ENCODE measurements at regions not wholly inside any gene's neighbourhood (a gene's known extent, or its start where the extent isn't known, plus 50 kb on each side); places are given as distances from the start of the nearest gene placed in this dataset.
"Not testable (repeated sequence)": the region's sequence is repeated elsewhere in the genome, so short reads cannot be mapped to it uniquely, and the experiment has no call there.

GRCh38 chr2:7436096-7436906 lies 519.1 kb downstream of the RNF144A start:
- no peak overlapping the region for H3K4me3 ChIP-seq (replicated peaks in 1 of 2; ENCODE audit: low read depth in 2 of 2, low read length in 2 of 2)
- no peak for TF ChIP-seq CTCF (IDR thresholded peaks at IDR 0.05; ENCODE audit: low read depth, low read length)
- DNase-seq (ENCODE audit: low read depth in 2 of 2), result no peak

GRCh38 chr2:7437141-7437540 lies 519.9 kb downstream of the RNF144A start:
- no peak for DNase-seq (ENCODE audit: low read depth in 2 of 2)
- H3K4me3 ChIP-seq (replicated peaks in 1 of 2; ENCODE audit: low read depth in 2 of 2, low read length in 2 of 2), result no peak overlapping the region
- no peak for TF ChIP-seq CTCF (IDR thresholded peaks at IDR 0.05; ENCODE audit: low read depth, low read length)

- H3K4me3 ChIP-seq (replicated peaks in 1 of 2; ENCODE audit: low read depth in 2 of 2, low read length in 2 of 2), result no peak overlapping the region
- no peak for TF ChIP-seq CTCF (IDR thresholded peaks at IDR 0.05; ENCODE audit: low read depth, low read length)
- no peak for DNase-seq (ENCODE audit: low read depth in 2 of 2)
Measured at GRCh38 chr2:7437716-7438632, 520.8 kb downstream of the RNF144A start.

- no peak for TF ChIP-seq CTCF (IDR thresholded peaks at IDR 0.05; ENCODE audit: low read depth, low read length)
- no peak for DNase-seq (ENCODE audit: low read depth in 2 of 2)
- H3K4me3 ChIP-seq (replicated peaks in 1 of 2; ENCODE audit: low read depth in 2 of 2, low read length in 2 of 2), result no peak overlapping the region
Measured at GRCh38 chr2:7438855-7439254, 521.6 kb downstream of the RNF144A start.

- no peak overlapping the region for H3K4me3 ChIP-seq (replicated peaks in 1 of 2; ENCODE audit: low read depth in 2 of 2, low read length in 2 of 2)
- DNase-seq (ENCODE audit: low read depth in 2 of 2), result no peak
- TF ChIP-seq CTCF (IDR thresholded peaks at IDR 0.05; ENCODE audit: low read depth, low read length), result no peak
Measured at GRCh38 chr2:7440977-7441376, 523.8 kb downstream of the RNF144A start.

GRCh38 chr2:7441841-7442240 lies 524.6 kb downstream of the RNF144A start:
- not testable (repeated sequence) for DNase-seq (ENCODE audit: low read depth in 2 of 2); H3K4me3 ChIP-seq (replicated peaks in 1 of 2; ENCODE audit: low read depth in 2 of 2, low read length in 2 of 2)

- no peak overlapping the region for H3K4me3 ChIP-seq (replicated peaks in 1 of 2; ENCODE audit: low read depth in 2 of 2, low read length in 2 of 2)
- no peak for DNase-seq (ENCODE audit: low read depth in 2 of 2)
- no peak for TF ChIP-seq CTCF (IDR thresholded peaks at IDR 0.05; ENCODE audit: low read depth, low read length)
Measured at GRCh38 chr2:7444626-7445025, 527.4 kb downstream of the RNF144A start.
